Fibroblast of skin of scalp (primary cell): ENCODE measurements at regions not wholly inside any gene's neighbourhood (a gene's known extent, or its start where the extent isn't known, plus 50 kb on each side); places are given as distances from the start of the nearest gene placed in this dataset.

Experiments
- DNase-seq: peaks from one replicate; pipeline ENCODE4 v3.0.0-alpha.2; 2013

GRCh38 chr5:103461243-103461642 is 101.3 kb downstream of the NUDT12 start:
- peak; percentile 56 for DNase-seq

- DNase-seq = no peak
These were observed 104.0 kb downstream of the NUDT12 start for GRCh38 chr5:103458497-103459040.

GRCh38 chr5:103456476-103456875 is 106.1 kb downstream of the NUDT12 start:
- no peak for DNase-seq

GRCh38 chr5:103455796-103456195 is 106.8 kb downstream of the NUDT12 start:
- no peak for DNase-seq

- peak; percentile 43 for DNase-seq
These were observed 107.8 kb downstream of the NUDT12 start for GRCh38 chr5:103454770-103455169.

- DNase-seq = peak; percentile 83
These were observed 109.9 kb downstream of the NUDT12 start for GRCh38 chr5:103452666-103453065.

- DNase-seq = no peak
These were observed 110.5 kb downstream of the NUDT12 start for GRCh38 chr5:103452089-103452488.

- DNase-seq = no peak
These were observed 111.3 kb downstream of the NUDT12 start for GRCh38 chr5:103451261-103451660.

GRCh38 chr5:103450333-103451061 is 112.1 kb downstream of the NUDT12 start:
- peak; percentile 94 for DNase-seq

GRCh38 chr5:103446813-103447212 is 115.8 kb downstream of the NUDT12 start:
- no peak for DNase-seq

- DNase-seq = peak; percentile 71
These were observed 117.1 kb downstream of the NUDT12 start for GRCh38 chr5:103445426-103446035.

GRCh38 chr5:103444333-103445038 is 118.1 kb downstream of the NUDT12 start:
- DNase-seq = no peak

- DNase-seq = no peak
These were observed 119.8 kb downstream of the NUDT12 start for GRCh38 chr5:103442750-103443149.

GRCh38 chr5:103441523-103441922 is 121.1 kb downstream of the NUDT12 start:
- no peak for DNase-seq

- DNase-seq = no peak
These were observed 123.6 kb downstream of the NUDT12 start for GRCh38 chr5:103439007-103439406.

- peak; percentile 17 for DNase-seq
These were observed 125.9 kb downstream of the NUDT12 start for GRCh38 chr5:103436656-103437055.

GRCh38 chr5:103436112-103436511 is 126.5 kb downstream of the NUDT12 start:
- DNase-seq = peak; percentile 7

- DNase-seq = peak; percentile 24
These were observed 127.3 kb downstream of the NUDT12 start for GRCh38 chr5:103435136-103435889.

- DNase-seq = no peak
These were observed 128.5 kb downstream of the NUDT12 start for GRCh38 chr5:103434057-103434456.

- DNase-seq = peak; percentile 47
These were observed 129.4 kb downstream of the NUDT12 start for GRCh38 chr5:103433211-103433610.

GRCh38 chr5:103428923-103429322 is 133.7 kb downstream of the NUDT12 start:
- DNase-seq = no peak

- DNase-seq = peak; percentile 90
These were observed 134.1 kb downstream of the NUDT12 start for GRCh38 chr5:103428411-103428871.
